ENCODE measurements at regions not wholly inside any gene's neighbourhood (a gene's known extent, or its start where the extent isn't known, plus 50 kb on each side); places are given as distances from the start of the nearest gene placed in this dataset.

DNA sequence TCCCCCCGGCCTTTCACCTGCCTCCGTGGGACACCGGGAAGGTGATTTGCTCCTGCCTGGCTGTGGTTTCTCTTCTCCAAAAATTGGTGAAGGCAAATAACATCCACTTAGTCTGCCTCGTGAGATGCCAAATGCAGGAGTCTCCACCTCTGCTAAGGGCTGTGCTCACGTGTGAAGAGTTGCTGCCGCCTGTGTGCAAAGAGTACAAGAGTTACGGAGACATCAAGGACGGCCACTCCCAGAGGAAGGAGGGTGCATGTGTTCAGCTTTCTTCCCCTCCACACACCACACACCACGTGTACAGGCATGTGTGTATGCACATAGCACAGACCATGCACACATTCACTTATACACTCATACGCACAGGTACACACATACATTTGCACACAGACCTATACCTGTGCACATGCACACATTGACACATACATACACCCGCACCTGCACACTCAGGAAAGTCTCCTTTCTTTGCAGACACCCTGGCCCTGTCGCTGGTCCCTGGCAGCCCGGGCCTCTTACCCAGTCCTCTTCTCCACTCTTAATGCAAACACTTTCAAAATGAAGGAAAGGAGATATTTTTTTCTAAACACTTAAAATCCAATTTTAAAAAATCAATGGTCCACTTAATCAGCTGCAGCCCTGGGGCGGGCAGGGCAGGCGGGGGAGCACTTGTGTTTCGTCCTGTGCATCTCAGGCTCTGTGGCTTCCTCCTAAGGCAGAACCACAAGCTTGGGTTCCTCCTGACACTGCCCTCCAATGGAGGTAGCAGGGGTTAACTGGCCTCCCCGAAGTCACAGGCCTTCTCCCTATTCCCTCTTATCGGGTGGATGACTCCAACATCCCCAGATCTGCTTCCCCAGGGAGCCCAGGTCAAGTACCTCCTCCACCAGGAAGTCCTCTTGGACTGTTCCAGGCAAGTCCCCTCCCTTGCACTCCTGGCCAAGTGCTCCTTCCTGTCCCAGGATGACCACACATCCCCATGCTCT lies 103.0 kb downstream of the CPZ start:
- no peak overlapping the region for H3K4me3 ChIP-seq (ENCODE audit: low read depth, low read length)
- DNase-seq (ENCODE audit: low read depth): no peak
- TF ChIP-seq, protein P1, sequence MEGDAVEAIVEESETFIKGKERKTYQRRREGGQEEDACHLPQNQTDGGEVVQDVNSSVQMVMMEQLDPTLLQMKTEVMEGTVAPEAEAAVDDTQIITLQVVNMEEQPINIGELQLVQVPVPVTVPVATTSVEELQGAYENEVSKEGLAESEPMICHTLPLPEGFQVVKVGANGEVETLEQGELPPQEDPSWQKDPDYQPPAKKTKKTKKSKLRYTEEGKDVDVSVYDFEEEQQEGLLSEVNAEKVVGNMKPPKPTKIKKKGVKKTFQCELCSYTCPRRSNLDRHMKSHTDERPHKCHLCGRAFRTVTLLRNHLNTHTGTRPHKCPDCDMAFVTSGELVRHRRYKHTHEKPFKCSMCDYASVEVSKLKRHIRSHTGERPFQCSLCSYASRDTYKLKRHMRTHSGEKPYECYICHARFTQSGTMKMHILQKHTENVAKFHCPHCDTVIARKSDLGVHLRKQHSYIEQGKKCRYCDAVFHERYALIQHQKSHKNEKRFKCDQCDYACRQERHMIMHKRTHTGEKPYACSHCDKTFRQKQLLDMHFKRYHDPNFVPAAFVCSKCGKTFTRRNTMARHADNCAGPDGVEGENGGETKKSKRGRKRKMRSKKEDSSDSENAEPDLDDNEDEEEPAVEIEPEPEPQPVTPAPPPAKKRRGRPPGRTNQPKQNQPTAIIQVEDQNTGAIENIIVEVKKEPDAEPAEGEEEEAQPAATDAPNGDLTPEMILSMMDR (IDR thresholded peaks at IDR 0.05; ENCODE audit: insufficient read depth, low read depth, low read length): no peak

DNA sequence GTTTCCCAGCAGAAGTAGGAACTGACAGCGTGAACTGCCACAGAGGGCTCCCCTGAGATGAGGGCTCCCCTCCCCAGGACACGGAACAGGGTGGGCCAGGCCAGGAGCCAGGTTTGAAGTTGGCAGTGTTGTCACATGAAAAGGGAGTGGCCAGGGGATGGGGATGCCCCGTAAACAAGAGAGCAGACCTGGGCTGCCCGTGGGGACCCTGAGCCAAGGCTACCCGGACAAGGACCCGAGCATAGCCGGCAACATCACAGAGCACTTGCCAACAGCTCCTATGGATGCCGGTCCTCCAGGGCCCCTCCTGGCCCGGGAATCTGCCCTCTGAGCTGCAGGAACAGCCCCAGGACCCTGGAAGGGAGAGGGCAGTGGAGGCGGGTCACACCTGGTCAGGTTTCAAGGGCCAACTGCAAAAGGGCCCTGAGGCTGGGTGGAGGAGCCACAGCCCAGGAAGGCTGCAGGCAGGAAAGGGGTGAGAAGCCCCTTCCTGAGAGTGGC lies 102.1 kb downstream of the CPZ start:
- H3K4me3 ChIP-seq (ENCODE audit: low read depth, low read length): no peak overlapping the region
- TF ChIP-seq, protein P1 (IDR thresholded peaks at IDR 0.05; ENCODE audit: insufficient read depth, low read depth, low read length): no peak
- no peak for DNase-seq (ENCODE audit: low read depth)

DNA sequence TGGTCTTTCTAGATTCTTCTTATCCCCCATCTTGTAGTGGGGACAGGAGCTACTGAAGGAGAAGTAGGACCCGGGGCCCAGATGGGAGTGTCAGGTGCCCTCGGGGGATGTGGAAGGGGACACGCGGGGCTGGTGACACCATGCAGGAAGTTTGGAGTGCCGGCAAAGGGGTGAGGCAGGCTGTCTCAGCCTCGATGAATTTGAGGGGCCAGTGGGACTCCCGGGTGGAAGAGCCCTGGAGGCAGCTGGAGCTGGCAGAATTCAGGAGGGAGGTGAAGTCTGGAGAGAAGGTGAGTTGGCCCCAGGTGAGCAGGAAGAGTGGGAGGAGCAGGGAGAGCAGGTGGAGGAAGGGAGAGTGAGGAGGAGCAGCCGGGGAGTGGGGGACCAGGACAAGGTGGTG lies 101.7 kb downstream of the CPZ start:
- TF ChIP-seq, protein P1 (IDR thresholded peaks at IDR 0.05; ENCODE audit: insufficient read depth, low read depth, low read length): no peak
- no peak for DNase-seq (ENCODE audit: low read depth)
- no peak overlapping the region for H3K4me3 ChIP-seq (ENCODE audit: low read depth, low read length)

DNA sequence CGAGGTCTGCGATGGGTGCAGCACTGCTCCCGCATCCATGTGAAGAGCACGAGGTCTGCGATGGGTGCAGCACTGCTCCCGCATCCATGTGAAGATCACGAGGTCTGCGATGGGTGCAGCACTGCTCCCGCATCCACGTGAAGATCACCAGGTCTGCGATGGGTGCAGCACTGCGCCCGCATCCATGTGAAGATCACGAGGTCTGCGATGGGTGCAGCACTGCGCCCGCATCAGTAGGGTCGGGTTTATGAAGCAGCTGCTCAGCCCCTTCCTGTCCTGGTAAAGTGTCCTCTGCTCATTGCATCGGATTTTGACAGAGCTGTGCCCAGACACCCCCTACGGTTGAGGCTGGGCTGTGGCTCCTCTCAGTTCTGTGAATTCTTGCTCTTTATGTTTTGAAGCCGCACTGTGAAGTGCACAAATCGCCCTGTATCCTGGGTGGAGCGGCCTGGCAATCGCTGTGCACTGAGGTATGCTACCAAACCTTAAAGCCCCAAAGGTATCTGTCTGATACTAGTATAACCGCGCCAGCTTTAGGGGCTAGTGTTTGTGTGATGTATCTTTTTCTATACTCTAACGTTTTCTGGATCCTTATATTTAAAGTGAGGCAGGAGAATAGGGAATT lies 98.7 kb downstream of the CPZ start:
- H3K4me3 ChIP-seq (ENCODE audit: low read depth, low read length): no peak overlapping the region
- TF ChIP-seq, protein P1 (IDR thresholded peaks at IDR 0.05; ENCODE audit: insufficient read depth, low read depth, low read length): no peak
- no peak for DNase-seq (ENCODE audit: low read depth)

DNA sequence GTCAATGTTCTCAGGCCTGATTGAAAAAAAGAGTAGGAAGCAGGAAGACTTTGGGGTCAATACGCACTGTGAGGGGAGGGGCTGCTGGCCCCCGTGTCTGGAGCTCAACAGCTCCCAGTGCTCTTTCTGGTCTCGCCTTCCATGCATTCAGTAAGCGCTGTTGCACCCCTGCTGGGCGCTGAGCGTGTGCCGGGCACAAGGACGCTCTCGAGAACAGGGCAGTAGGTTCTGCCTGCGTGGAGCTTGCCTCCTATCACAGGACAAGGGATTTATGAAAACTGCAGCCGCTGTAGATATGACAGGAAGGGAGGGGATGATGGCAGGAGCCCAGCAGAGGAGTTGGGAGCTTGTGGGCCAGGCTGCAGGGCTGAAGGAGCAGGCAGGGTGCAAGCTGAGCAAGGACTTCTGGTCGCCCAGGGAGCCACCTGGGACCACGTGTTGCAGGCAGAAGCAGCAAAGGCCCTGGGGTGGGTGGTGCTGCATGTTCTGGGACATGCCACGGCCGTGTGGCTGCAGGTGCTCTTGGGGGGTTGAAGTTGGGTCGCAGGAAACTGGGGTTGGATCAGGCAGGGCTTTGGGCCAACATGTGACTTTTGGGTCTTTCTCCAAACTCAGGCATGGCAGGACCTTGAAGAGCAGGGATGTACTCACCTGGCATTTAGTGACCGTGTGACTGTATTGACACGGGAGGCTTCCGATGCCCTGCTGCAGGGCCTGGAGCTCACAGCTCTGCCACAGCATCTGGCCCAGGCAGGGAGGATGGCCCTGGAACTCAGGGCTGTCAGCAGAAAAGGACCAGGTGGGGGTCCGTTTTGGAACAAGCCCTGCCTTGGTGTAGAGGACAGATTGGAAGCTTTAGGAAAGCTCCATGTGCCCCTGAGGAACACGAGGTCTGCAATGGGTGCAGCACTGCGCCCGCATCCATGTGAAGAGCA lies 97.9 kb downstream of the CPZ start:
- no peak overlapping the region for H3K4me3 ChIP-seq (ENCODE audit: low read depth, low read length)
- DNase-seq (ENCODE audit: low read depth): no peak
- TF ChIP-seq, protein P1 (IDR thresholded peaks at IDR 0.05; ENCODE audit: insufficient read depth, low read depth, low read length): no peak

DNA sequence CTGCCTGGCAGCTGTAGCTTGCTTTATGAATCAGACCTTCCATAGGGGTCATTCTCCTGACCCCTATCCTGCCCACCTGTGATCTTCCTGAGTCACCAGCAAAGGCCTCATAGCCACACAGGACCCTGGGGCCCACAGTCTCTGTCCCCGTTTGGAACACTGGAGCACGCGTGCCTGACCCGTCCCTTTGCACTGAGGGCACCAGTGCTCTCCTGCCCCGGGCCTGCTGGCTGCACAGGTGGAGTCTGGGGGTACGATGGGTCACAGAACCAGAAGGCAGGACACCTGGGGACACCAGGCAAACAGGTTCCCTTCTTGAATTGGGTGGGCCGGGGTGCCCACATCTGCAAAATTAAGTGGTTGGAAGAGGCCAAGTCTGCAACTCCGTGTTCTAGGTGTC lies 97.2 kb downstream of the CPZ start:
- TF ChIP-seq, protein P1 (IDR thresholded peaks at IDR 0.05; ENCODE audit: insufficient read depth, low read depth, low read length): no peak
- H3K4me3 ChIP-seq (ENCODE audit: low read depth, low read length): no peak overlapping the region
- no peak for DNase-seq (ENCODE audit: low read depth)
